Left ventricle myocardium inferior (tissue), 1 donor: ENCODE measurements at regions not wholly inside any gene's neighbourhood (a gene's known extent, or its start where the extent isn't known, plus 50 kb on each side); places are given as distances from the start of the nearest gene placed in this dataset.
"Not testable (repeated sequence)": the region's sequence is repeated elsewhere in the genome, so short reads cannot be mapped to it uniquely, and the experiment has no call there.

Experiments used
- DNase-seq: peaks from one replicate; pipeline ENCODE4 v3.0.0-alpha.2; 2020
- H3K27ac ChIP-seq: fragments of 200-600 bp; replicated peaks from 2 replicates; pipeline ENCODE4 v1.8.0; 2021
- H3K27me3 ChIP-seq: fragments of 200-600 bp; 2 replicates; pipeline ENCODE4 v1.8.0; 2021; ENCODE audit warnings: low read depth
- H3K36me3 ChIP-seq: fragments of 200-600 bp; 2 replicates; pipeline ENCODE4 v1.8.0; 2021
- H3K4me1 ChIP-seq: fragments of 200-600 bp; 2 replicates; pipeline ENCODE4 v1.8.0; 2021
- H3K4me3 ChIP-seq: fragments of 200-600 bp; 2 replicates; pipeline ENCODE4 v1.8.0; 2021; ENCODE audit warnings: mild to moderate bottlenecking, moderate library complexity
- H3K9me3 ChIP-seq: fragments of 200-600 bp; replicated peaks from 2 replicates; pipeline ENCODE4 v1.8.0; 2021
- CTCF ChIP-seq: fragments of 200-600 bp; IDR thresholded peaks from 2 replicates; pipeline ENCODE4 v1.8.0; 2021; ENCODE audit warnings: antibody characterized with exemption, mild to moderate bottlenecking, borderline replicate concordance
- intact Hi-C: fragments of 100-400 bp; cut with micrococcal nuclease; formaldehyde crosslinking; loops from one replicate; pipeline ENCODE4 v1.11.0; 2022
- donor health status: DM: no; HTN: yes; CAD: no; lungs with severe emphysema.

GRCh38 chr20:33929917-33930316 lies 63.8 kb upstream of the RALY start:
- Histone ChIP-seq H3K27me3 (peaks cover 9% of the 10 kb centered on the region), H3K36me3 (no peaks in the 10 kb centered on the region), H3K9me3 (no peaks in the 10 kb centered on the region), H3K4me3 (no peak overlapping the region), H3K27ac (no peak overlapping the region), H3K4me1 (no peaks in the 10 kb centered on the region)
- intact Hi-C loops = loop anchor here (5.0 kb wide), 1 partner anchor 137 kb away; no protein-coding TSS in a partner anchor
- no peak for TF ChIP-seq CTCF
- DNase-seq = no peak

DNA sequence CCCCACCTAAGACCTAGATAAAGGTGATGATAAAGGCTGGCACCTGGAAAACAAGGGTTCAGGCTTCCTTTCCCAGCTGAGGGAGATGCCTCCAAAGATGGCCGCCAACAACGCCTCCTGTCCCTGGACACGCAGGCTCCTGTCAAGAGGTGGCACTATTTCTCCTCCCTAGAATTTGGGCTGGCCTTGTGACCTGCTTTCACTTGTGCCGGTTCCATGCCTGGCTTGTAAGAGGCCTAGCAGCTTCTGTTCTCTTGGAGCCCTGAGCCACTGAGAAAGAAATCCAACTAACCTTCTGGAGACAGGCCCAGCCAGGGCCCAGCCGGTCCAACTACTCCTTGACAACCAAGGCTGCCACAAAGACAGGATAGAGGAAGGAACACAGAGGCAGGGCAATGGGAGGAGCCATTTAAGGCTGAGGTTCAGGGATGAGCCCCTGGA lies 60.2 kb upstream of the RALY start:
- intact Hi-C loops = loop anchor here (5.0 kb wide), 1 partner anchor 134 kb away; no protein-coding TSS in a partner anchor
- Histone ChIP-seq H3K36me3 (no peaks in the 10 kb centered on the region), H3K4me3 (no peak overlapping the region), H3K4me1 (no peaks in the 10 kb centered on the region), H3K27me3 (peaks cover 5% of the 10 kb centered on the region), H3K27ac (peak overlapping the region; percentile 26), H3K9me3 (no peaks in the 10 kb centered on the region)
- TF ChIP-seq CTCF = peak; percentile 71
- peak; percentile 46 for DNase-seq

GRCh38 chr20:33936656-33937055 lies 57.1 kb upstream of the RALY start:
- TF ChIP-seq CTCF = no peak
- Histone ChIP-seq H3K36me3 (no peaks in the 10 kb centered on the region), H3K4me1 (no peaks in the 10 kb centered on the region), H3K9me3 (no peaks in the 10 kb centered on the region), H3K27ac (no peak overlapping the region), H3K4me3 (no peak overlapping the region), H3K27me3 (no peaks in the 10 kb centered on the region)
- DNase-seq = no peak
- intact Hi-C loops = no loop called here

DNA sequence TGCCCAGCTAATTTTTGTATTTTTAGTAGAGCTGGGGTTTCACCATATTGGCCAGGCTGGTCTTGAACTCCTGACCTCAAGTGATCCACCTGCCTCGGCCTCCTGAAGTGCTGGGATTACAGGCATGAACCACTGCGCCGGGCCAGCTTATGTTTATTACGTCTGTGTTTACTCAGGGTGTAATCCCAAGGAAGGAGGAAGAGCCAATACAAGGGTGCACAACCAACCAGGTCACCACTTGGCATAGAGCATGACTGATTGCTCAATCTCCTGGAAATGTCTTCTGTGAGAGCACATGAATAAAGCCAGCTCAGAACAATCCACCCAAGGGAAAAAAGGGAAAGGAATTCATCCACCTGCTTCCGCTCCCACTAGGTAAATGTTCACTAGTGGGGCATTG lies 54.7 kb upstream of the RALY start:
- H3K4me1 ChIP-seq, H3K36me3 ChIP-seq, H3K9me3 ChIP-seq, H3K4me3 ChIP-seq, DNase-seq, H3K27ac ChIP-seq, H3K27me3 ChIP-seq, intact Hi-C loops: not testable (repeated sequence)

DNA sequence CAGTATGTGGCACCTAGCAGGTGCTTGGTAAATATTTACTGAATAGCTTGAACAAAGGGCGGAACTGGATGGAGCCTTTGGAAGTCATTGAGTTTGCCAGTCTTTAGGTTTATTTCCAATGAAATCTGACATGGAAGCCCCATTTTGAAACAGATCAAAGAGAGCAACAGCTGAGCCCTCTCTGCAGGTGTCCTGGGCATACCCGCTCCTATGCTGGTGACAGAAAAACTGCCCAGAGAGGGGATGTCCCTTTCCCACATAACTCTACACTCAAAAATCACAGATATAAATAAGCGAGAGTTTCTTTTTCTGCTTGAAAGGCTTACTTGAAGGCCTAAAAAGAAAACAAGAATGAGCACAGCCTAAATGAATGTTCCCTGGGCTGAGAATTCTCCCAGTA lies 53.0 kb upstream of the RALY start:
- DNase-seq = no peak

More for the DNA sequence above, 53.0 kb upstream of the RALY start:
- intact Hi-C loops = no loop called here
- Histone ChIP-seq H3K27ac (no peak overlapping the region), H3K4me1 (no peaks in the 10 kb centered on the region), H3K27me3 (no peaks in the 10 kb centered on the region), H3K9me3 (no peaks in the 10 kb centered on the region), H3K36me3 (no peaks in the 10 kb centered on the region), H3K4me3 (no peak overlapping the region)
- TF ChIP-seq CTCF = no peak
